ACC112 (cell line): ENCODE measurements at regions not wholly inside any gene's neighbourhood (a gene's known extent, or its start where the extent isn't known, plus 50 kb on each side); places are given as distances from the start of the nearest gene placed in this dataset.
"Not testable (repeated sequence)": the region's sequence is repeated elsewhere in the genome, so short reads cannot be mapped to it uniquely, and the experiment has no call there.

Experiments used
- H2AFZ ChIP-seq: fragments of 200-600 bp; sonication (generic); one replicate; pipeline ENCODE4 v1.6.0; 2017; ENCODE audit warnings: antibody characterized with exemption, low read length; ENCODE audit not compliant: unreplicated experiment
- H3K27ac ChIP-seq: fragments of 200-600 bp; sonication (generic); 2 replicates; pipeline ENCODE4 v1.5.1; 2014; ENCODE audit warnings: low read depth, mild to moderate bottlenecking, antibody characterized with exemption, low read length, moderate library complexity
- H3K27me3 ChIP-seq: fragments of 200-600 bp; sonication (generic); 2 replicates; pipeline ENCODE4 v1.6.1; 2014; ENCODE audit warnings: mild to moderate bottlenecking, antibody characterized with exemption, low read length, moderate library complexity, mixed read lengths; ENCODE audit not compliant: insufficient read depth
- H3K36me3 ChIP-seq: fragments of 200-600 bp; sonication (generic); 2 replicates; pipeline ENCODE4 v1.6.1; 2016; ENCODE audit warnings: mild to moderate bottlenecking, antibody characterized with exemption, low read length, moderate library complexity, mixed read lengths; ENCODE audit not compliant: insufficient read depth
- H3K4me1 ChIP-seq: fragments of 200-600 bp; sonication (generic); one replicate; pipeline ENCODE4 v1.6.1; 2016; ENCODE audit warnings: low read length, mixed read lengths; ENCODE audit not compliant: insufficient read depth, unreplicated experiment, control insufficient read depth
- H3K4me3 ChIP-seq: fragments of 200-600 bp; sonication (generic); 2 replicates; pipeline ENCODE4 v1.5.1; 2014; ENCODE audit warnings: mild to moderate bottlenecking, low read depth, low read length
- H3K79me2 ChIP-seq: fragments of 200-600 bp; sonication (generic); one replicate; pipeline ENCODE4 v1.6.0; 2016; ENCODE audit warnings: low read length; ENCODE audit not compliant: control insufficient read depth, unreplicated experiment, insufficient read depth

DNA sequence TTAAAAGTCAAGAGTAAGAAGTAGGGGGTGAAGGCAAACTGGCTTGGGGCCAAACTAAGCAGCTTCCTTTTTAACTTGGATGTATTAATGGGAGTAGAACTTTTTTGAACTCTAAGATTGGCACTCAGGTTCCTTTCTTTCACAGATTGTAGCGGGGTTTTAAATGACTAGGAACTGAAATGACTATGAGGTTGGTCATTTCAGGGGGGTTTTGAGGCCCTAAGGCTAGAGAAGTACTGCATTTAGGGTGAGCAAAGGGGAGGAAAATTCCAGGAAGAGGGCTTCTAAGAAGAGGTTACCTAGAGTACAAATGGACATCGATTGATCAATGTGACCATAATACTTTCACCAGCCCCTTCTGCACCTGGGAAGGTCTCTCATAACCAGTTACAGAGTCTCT is 381.8 kb downstream of the MLLT3 start:
- peaks cover 29% of the 10 kb centered on the region for H3K27me3 ChIP-seq
- H3K36me3 ChIP-seq = no peaks in the 10 kb centered on the region
- no peak overlapping the region for H2AFZ ChIP-seq
- H3K4me1 ChIP-seq = no peaks in the 10 kb centered on the region
- H3K79me2 ChIP-seq = no peaks in the 10 kb centered on the region
- H3K27ac ChIP-seq = no peak overlapping the region
- H3K4me3 ChIP-seq = no peak overlapping the region

- no peak overlapping the region for H2AFZ ChIP-seq
- no peak overlapping the region for H3K27ac ChIP-seq
- no peaks in the 10 kb centered on the region for H3K79me2 ChIP-seq
- no peak overlapping the region for H3K4me3 ChIP-seq
- no peaks in the 10 kb centered on the region for H3K4me1 ChIP-seq
- no peaks in the 10 kb centered on the region for H3K36me3 ChIP-seq
- peaks cover 29% of the 10 kb centered on the region for H3K27me3 ChIP-seq
Measured at GRCh38 chr9:20238921-20239320, 383.4 kb downstream of the MLLT3 start.

- Histone ChIP-seq H3K36me3 (no peaks in the 10 kb centered on the region), H3K27ac (no peak overlapping the region), H2AFZ (no peak overlapping the region), H3K79me2 (no peaks in the 10 kb centered on the region), H3K4me1 (no peaks in the 10 kb centered on the region), H3K27me3 (peaks cover 19% of the 10 kb centered on the region), H3K4me3 (no peak overlapping the region)
Measured at GRCh38 chr9:20237686-20238085, 384.6 kb downstream of the MLLT3 start.

DNA sequence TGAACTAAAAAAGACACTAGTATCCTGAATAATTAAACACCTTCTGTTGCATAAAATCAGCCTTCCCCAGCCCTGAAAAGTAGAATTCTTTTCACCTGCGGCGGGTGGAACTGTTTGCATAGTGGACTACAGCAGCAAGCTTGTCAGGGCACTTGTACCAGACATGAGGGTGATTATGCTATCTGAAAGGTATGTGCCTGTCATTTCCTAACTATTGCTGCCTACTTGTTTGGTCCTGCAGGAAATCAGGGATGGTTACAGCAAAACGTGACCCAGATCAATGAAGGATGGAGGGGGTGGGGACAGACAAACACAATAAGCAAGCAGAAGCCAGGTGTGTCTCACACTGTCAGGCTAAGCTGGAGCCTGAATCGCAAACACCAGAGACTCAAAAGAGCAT is 385.6 kb downstream of the MLLT3 start:
- H3K27me3 ChIP-seq = peaks cover 8% of the 10 kb centered on the region
- H3K27ac ChIP-seq = no peak overlapping the region
- H3K79me2 ChIP-seq = no peaks in the 10 kb centered on the region
- no peak overlapping the region for H3K4me3 ChIP-seq
- no peak overlapping the region for H2AFZ ChIP-seq
- H3K36me3 ChIP-seq = no peaks in the 10 kb centered on the region
- H3K4me1 ChIP-seq = no peaks in the 10 kb centered on the region

GRCh38 chr9:20235206-20235605 is 387.1 kb downstream of the MLLT3 start:
- H3K27me3 ChIP-seq, H3K27ac ChIP-seq, H3K79me2 ChIP-seq, H3K4me3 ChIP-seq, H3K36me3 ChIP-seq, H3K4me1 ChIP-seq, H2AFZ ChIP-seq: not testable (repeated sequence)

DNA sequence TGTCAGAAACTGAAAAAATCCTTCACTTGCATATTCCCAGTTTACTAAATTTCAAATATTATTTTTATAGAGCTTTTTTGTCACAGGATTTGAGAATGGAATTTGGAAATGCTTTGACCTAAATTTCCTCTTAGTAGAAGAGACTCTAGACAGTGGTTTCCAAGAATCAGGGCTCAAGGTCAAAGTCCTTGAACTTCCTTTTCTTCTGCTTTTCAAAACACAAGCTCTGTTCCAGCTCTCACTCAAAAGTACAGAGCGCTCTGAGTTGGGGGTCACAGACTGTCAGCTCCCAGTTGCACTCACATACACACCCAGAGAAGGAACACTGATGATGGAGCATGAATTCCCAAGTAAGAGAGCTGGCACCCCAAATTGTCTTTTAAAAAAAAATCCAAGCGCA is 394.2 kb downstream of the MLLT3 start:
- H2AFZ ChIP-seq = no peak overlapping the region
- no peak overlapping the region for H3K27ac ChIP-seq
- peaks cover 3% of the 10 kb centered on the region for H3K4me1 ChIP-seq

DNA sequence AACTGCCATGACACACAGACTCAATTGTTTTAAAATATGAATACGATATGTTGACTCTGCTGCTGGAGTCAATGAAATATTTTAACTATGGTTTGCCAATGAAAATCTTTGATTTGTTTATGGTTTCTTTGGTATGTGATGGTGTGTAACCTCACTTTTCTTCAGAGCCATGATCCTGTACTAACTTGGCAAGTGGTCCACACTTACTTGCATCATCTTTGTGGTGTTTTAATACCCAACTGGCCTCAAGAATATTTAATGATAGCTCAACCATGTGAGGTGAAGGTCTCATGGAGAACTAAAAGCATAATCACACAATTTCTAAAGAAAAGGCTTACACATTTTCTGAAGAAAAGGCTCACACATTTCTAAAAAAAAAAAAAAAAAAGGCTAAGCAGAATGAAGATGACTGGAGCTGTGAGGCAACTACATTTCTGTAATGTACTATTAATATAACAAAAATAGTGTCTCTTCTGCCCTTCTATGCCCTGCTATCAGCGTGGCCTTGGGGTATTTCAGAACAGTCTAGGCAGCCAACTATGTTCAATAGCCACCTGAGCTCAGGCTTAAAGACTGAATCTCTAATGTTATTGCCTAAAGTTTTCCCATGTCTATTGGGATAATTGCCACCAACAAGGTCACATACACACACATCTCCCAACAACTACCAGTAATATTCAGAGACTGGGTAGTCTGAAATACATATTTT is 395.0 kb downstream of the MLLT3 start:
- H2AFZ ChIP-seq = no peak overlapping the region
- no peak overlapping the region for H3K27ac ChIP-seq
- no peak overlapping the region for H3K4me3 ChIP-seq
- H3K4me1 ChIP-seq = peaks cover 3% of the 10 kb centered on the region
- H3K79me2 ChIP-seq = no peaks in the 10 kb centered on the region
- H3K36me3 ChIP-seq = no peaks in the 10 kb centered on the region
- H3K27me3 ChIP-seq = no peaks in the 10 kb centered on the region

More for the DNA sequence above, 394.2 kb downstream of the MLLT3 start:
- H3K4me3 ChIP-seq = no peak overlapping the region
- no peaks in the 10 kb centered on the region for H3K27me3 ChIP-seq
- H3K79me2 ChIP-seq = no peaks in the 10 kb centered on the region
- H3K36me3 ChIP-seq = no peaks in the 10 kb centered on the region

GRCh38 chr9:20226345-20226744 is 396.0 kb downstream of the MLLT3 start:
- Histone ChIP-seq H3K27ac (no peak overlapping the region), H3K4me1 (peaks cover 8% of the 10 kb centered on the region), H3K4me3 (peak overlapping the region; percentile 80), H3K79me2 (no peaks in the 10 kb centered on the region), H3K36me3 (no peaks in the 10 kb centered on the region), H2AFZ (peak overlapping the region; percentile 98), H3K27me3 (no peaks in the 10 kb centered on the region)

DNA sequence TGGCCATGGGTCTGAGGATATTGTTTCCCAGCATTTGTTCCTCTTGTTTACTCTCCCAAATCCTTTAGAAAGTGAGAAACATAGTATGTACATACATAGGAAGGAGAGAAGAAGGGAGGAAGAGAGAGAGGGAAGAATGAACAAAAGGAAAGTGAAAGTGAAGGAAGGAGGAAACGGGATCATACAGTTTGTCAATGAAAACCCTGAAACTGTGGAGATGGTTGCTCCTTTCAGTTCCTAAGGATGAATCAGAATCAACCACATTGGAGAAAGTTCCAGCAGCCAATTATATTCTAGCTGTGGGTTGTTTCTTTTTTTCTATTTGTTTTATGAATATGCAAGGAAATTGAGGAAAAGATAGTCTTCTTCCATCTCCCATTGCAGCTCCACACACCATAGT is 396.5 kb downstream of the MLLT3 start:
- Histone ChIP-seq H3K27ac (peak overlapping the region; percentile 41), H3K4me3 (peak overlapping the region; percentile 80), H2AFZ (peak overlapping the region; percentile 98)

DNA sequence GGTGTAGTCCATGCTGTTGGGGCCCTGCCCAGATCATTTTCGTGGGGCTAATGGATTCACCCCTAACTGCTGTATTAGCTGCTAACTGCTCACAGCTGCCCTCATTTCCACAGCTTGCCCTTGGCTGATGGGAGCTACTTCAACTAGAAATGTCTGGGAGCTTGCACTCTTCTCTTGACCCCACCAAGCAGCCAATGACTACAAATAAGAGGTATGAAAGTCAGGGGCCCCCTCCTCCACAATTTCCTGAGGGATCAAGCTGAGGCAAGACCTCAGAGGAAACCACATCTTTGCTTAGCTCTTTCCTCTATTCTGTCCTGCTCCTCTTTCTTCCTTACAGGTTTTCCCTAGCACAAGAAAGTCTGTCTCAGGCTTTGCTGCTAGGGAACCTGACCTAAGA is 397.5 kb downstream of the MLLT3 start:
- Histone ChIP-seq H3K4me3 (no peak overlapping the region), H3K27ac (no peak overlapping the region), H3K79me2 (no peaks in the 10 kb centered on the region), H3K36me3 (no peaks in the 10 kb centered on the region), H2AFZ (peak overlapping the region; percentile 42), H3K27me3 (no peaks in the 10 kb centered on the region), H3K4me1 (peaks cover 22% of the 10 kb centered on the region)

More for the DNA sequence above, 396.5 kb downstream of the MLLT3 start:
- Histone ChIP-seq H3K4me1 (peaks cover 13% of the 10 kb centered on the region), H3K36me3 (no peaks in the 10 kb centered on the region), H3K27me3 (no peaks in the 10 kb centered on the region), H3K79me2 (no peaks in the 10 kb centered on the region)

DNA sequence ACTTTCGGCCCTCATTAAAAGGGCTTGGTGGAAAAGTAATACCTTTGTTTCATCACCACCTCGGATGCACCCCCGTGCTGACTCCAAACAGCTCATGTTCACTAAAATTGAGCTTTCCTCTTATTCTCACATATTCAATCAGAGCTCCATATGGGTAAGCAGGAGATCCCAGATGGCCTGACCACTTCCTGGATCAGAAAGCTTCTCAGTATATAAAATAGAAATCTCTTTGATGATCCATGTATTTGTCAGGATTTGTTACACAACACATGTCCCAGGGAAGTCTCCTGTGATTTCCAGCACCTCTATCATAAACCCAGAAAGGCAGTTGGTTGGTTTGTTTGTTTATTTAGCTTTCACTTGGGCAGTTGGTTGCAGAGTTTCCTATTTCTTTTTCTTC is 402.0 kb downstream of the MLLT3 start:
- peak overlapping the region; percentile 34 for H3K27ac ChIP-seq
- peak overlapping the region; percentile 4 for H2AFZ ChIP-seq
- H3K79me2 ChIP-seq = no peaks in the 10 kb centered on the region
- no peak overlapping the region for H3K4me3 ChIP-seq
- no peaks in the 10 kb centered on the region for H3K36me3 ChIP-seq
- H3K4me1 ChIP-seq = peaks cover 22% of the 10 kb centered on the region
- no peaks in the 10 kb centered on the region for H3K27me3 ChIP-seq
